ENCODE measurements at regions not wholly inside any gene's neighbourhood (a gene's known extent, or its start where the extent isn't known, plus 50 kb on each side); places are given as distances from the start of the nearest gene placed in this dataset.

- no peak overlapping the region for H3K9ac ChIP-seq (ENCODE audit: low read length)
- no peaks in the 10 kb centered on the region for H3K79me2 ChIP-seq (ENCODE audit: low read length)
- H3K9me3 ChIP-seq (replicated peaks; ENCODE audit: insufficient read depth, low read length), result no peaks in the 10 kb centered on the region
- H3K9me2 ChIP-seq (replicated peaks; ENCODE audit: insufficient read depth, low read length), result no peaks in the 10 kb centered on the region
- no peaks in the 10 kb centered on the region for H3K36me3 ChIP-seq (replicated peaks; ENCODE audit: insufficient read depth, low read length)
- no peaks in the 10 kb centered on the region for H3K27me3 ChIP-seq (replicated peaks; ENCODE audit: insufficient read depth, low read length)
- H2AFZ ChIP-seq (ENCODE audit: low read length), result no peak overlapping the region
- H3K4me2 ChIP-seq (ENCODE audit: low read depth, low read length), result no peak overlapping the region
- no peaks in the 10 kb centered on the region for H4K20me1 ChIP-seq (ENCODE audit: insufficient read depth, low read length)
- no peak overlapping the region for H3K27ac ChIP-seq (ENCODE audit: low read length)
- DNase-seq, result no peak
- no peaks in the 10 kb centered on the region for H3K4me1 ChIP-seq (ENCODE audit: low read length)
- no peak overlapping the region for H3K4me3 ChIP-seq (ENCODE audit: low read length)
- TF ChIP-seq EZH2 (optimal IDR thresholded peaks at IDR 0.05; ENCODE audit: low read depth, low read length) (no peak), EZH2phosphoT487 (IDR thresholded peaks at IDR 0.05; ENCODE audit: low read length) (no peak)
- TF ChIP-seq, protein P1, sequence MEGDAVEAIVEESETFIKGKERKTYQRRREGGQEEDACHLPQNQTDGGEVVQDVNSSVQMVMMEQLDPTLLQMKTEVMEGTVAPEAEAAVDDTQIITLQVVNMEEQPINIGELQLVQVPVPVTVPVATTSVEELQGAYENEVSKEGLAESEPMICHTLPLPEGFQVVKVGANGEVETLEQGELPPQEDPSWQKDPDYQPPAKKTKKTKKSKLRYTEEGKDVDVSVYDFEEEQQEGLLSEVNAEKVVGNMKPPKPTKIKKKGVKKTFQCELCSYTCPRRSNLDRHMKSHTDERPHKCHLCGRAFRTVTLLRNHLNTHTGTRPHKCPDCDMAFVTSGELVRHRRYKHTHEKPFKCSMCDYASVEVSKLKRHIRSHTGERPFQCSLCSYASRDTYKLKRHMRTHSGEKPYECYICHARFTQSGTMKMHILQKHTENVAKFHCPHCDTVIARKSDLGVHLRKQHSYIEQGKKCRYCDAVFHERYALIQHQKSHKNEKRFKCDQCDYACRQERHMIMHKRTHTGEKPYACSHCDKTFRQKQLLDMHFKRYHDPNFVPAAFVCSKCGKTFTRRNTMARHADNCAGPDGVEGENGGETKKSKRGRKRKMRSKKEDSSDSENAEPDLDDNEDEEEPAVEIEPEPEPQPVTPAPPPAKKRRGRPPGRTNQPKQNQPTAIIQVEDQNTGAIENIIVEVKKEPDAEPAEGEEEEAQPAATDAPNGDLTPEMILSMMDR (IDR thresholded peaks at IDR 0.05; ENCODE audit: low read length), result no peak
- H3F3A ChIP-seq (ENCODE audit: insufficient read depth, low read length), result no peaks in the 10 kb centered on the region
These were observed 193.6 kb upstream of the STARD13 start for GRCh38 chr13:33479105-33479504.

GRCh38 chr13:33480561-33480960 lies 195.0 kb upstream of the STARD13 start:
- H3K27ac ChIP-seq (ENCODE audit: low read length), result no peak overlapping the region

GRCh38 chr13:33483471-33483870 lies 197.9 kb upstream of the STARD13 start:
- DNase-seq, result no peak
- H3K9me2 ChIP-seq (replicated peaks; ENCODE audit: insufficient read depth, low read length), result no peaks in the 10 kb centered on the region
- no peak overlapping the region for H3K4me2 ChIP-seq (ENCODE audit: low read depth, low read length)
- H3K9me3 ChIP-seq (replicated peaks; ENCODE audit: insufficient read depth, low read length), result no peaks in the 10 kb centered on the region
- no peaks in the 10 kb centered on the region for H4K20me1 ChIP-seq (ENCODE audit: insufficient read depth, low read length)
- no peak overlapping the region for H3K27ac ChIP-seq (ENCODE audit: low read length)
- H3K4me3 ChIP-seq (ENCODE audit: low read length), result no peak overlapping the region
- H3F3A ChIP-seq (ENCODE audit: insufficient read depth, low read length), result no peaks in the 10 kb centered on the region
- H3K4me1 ChIP-seq (ENCODE audit: low read length), result no peaks in the 10 kb centered on the region
- H3K27me3 ChIP-seq (replicated peaks; ENCODE audit: insufficient read depth, low read length), result no peaks in the 10 kb centered on the region
- H3K9ac ChIP-seq (ENCODE audit: low read length), result no peak overlapping the region
- no peaks in the 10 kb centered on the region for H3K36me3 ChIP-seq (replicated peaks; ENCODE audit: insufficient read depth, low read length)
- H2AFZ ChIP-seq (ENCODE audit: low read length), result no peak overlapping the region
- no peaks in the 10 kb centered on the region for H3K79me2 ChIP-seq (ENCODE audit: low read length)
- TF ChIP-seq EZH2 (optimal IDR thresholded peaks at IDR 0.05; ENCODE audit: low read depth, low read length) (no peak), EZH2phosphoT487 (IDR thresholded peaks at IDR 0.05; ENCODE audit: low read length) (no peak)
- TF ChIP-seq, protein P1 (IDR thresholded peaks at IDR 0.05; ENCODE audit: low read length), result no peak

More at GRCh38 chr13:33480561-33480960, 195.0 kb upstream of the STARD13 start:
- no peaks in the 10 kb centered on the region for H3K4me1 ChIP-seq (ENCODE audit: low read length)
- H4K20me1 ChIP-seq (ENCODE audit: insufficient read depth, low read length), result no peaks in the 10 kb centered on the region
- H3K36me3 ChIP-seq (replicated peaks; ENCODE audit: insufficient read depth, low read length), result no peaks in the 10 kb centered on the region
- no peaks in the 10 kb centered on the region for H3F3A ChIP-seq (ENCODE audit: insufficient read depth, low read length)
- no peak for DNase-seq
- no peak overlapping the region for H3K4me2 ChIP-seq (ENCODE audit: low read depth, low read length)
- H3K9me3 ChIP-seq (replicated peaks; ENCODE audit: insufficient read depth, low read length), result no peaks in the 10 kb centered on the region
- H3K4me3 ChIP-seq (ENCODE audit: low read length), result no peak overlapping the region
- H3K79me2 ChIP-seq (ENCODE audit: low read length), result no peaks in the 10 kb centered on the region
- TF ChIP-seq, protein P1 (IDR thresholded peaks at IDR 0.05; ENCODE audit: low read length), result no peak
- TF ChIP-seq EZH2 (optimal IDR thresholded peaks at IDR 0.05; ENCODE audit: low read depth, low read length) (no peak), EZH2phosphoT487 (IDR thresholded peaks at IDR 0.05; ENCODE audit: low read length) (no peak)
- H3K9me2 ChIP-seq (replicated peaks; ENCODE audit: insufficient read depth, low read length), result no peaks in the 10 kb centered on the region
- H3K27me3 ChIP-seq (replicated peaks; ENCODE audit: insufficient read depth, low read length), result no peaks in the 10 kb centered on the region
- H3K9ac ChIP-seq (ENCODE audit: low read length), result no peak overlapping the region
- H2AFZ ChIP-seq (ENCODE audit: low read length), result no peak overlapping the region
